NCI-H226 (cell line): ENCODE measurements at regions not wholly inside any gene's neighbourhood (a gene's known extent, or its start where the extent isn't known, plus 50 kb on each side); places are given as distances from the start of the nearest gene placed in this dataset.
"Not testable (repeated sequence)": the region's sequence is repeated elsewhere in the genome, so short reads cannot be mapped to it uniquely, and the experiment has no call there.

Source experiments
- DNase-seq: peaks from one replicate; pipeline ENCODE4 v3.0.0-alpha.2; 2015

DNA sequence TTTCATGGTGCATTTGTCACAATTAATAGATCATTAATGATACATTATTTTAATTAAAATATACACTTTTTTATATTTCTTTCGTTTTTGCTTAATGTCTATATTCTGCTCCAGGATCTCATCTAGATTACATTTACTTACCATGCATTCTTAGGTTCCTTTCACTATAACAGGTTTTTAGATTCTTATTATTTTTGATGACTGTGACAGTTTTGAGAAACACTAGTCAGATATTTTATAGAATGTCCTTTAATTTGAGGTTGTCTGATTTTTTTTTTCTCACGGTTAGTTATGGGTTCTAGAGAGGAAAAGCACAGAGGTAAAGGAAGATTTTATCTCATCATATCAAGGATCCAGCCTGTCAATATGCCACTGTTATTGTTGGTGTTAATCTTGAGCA is 595.8 kb upstream of the BCHE start:
- DNase-seq = no peak

DNA sequence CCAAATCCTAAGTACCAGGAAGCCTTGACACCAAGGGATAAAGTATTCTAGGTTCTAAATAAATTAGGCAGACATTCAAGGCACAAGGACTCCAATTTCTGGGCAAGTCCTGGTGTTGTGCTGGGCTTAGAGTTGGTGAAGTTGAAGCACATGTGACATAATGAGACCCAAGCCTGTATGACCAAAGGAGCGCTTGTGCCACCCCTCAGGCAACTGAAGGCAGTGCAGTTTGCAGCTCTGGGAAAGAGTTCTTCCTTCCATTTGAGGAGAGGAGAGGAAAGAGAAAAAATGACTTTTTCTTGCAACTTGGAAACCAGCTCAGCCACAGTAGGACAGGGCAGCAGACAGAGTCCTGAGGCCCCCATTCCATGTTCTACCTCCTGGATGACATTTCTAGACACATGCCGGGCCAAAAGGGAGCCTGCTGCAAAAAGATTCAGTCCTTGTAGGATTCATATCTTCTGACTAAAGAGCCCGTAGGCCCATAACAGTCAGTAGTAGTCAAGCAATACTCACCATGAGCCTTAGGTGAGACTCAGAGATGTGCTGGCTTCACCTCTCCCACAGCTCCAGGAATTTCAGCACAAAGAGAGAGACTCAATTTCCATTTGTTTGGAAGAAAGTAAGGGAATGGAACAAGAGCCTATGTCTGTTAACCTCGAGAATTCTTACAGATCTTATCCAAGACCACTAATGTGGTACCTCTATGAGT is 588.8 kb upstream of the BCHE start:
- DNase-seq = no peak

DNA sequence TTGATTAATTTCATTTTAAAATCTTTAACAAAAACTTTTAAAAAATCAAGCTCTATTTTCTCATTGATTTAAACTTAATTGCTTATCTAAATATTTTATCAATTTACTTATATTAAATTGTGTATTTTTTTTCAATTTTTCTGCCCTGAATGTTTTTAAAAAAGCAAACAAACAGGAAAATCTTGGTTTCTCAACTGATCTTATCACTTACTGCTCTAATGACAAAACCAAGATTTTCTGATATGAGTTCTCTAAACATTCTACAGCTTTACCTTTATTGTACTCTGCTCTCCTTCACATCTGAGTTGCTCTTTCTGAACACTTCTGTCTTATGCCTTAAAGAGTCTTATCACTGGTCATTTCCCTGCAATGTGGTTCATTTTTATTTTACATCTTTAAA is 587.8 kb upstream of the BCHE start:
- no peak for DNase-seq

DNA sequence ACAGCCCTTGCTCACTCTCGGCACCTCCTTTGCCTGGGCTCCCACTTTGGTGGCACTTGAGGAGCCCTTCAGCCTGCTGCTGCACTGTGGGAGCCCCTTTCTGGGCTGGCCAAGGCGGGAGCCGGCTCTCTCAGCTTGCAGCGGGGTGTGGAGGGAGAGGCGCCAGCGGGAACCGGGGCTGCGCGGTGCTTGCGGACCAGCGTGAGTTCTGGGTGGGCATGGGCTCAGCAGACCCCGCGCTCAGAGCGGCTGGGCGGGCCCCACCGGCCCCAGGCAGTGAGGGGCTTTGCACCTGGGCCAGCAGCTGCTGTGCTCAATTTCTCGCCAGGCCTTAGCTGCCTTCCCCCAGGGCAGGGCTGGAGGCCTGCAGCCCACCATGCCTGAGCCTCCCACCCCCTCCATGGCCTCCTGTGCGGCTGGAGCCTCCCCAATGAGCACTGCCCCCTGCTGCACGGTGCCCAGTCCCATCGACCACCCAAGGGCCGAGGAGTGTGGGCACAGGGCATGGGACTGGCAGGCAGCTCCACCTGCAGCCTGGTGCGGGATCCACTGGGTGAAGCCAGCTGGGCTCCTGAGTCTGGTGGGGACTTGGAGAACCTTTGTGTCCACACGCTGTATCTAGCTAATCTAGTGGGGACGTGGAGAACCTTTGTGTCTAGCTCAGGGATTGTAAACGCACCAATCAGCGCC is 586.7 kb upstream of the BCHE start:
- DNase-seq = not testable (repeated sequence)

DNA sequence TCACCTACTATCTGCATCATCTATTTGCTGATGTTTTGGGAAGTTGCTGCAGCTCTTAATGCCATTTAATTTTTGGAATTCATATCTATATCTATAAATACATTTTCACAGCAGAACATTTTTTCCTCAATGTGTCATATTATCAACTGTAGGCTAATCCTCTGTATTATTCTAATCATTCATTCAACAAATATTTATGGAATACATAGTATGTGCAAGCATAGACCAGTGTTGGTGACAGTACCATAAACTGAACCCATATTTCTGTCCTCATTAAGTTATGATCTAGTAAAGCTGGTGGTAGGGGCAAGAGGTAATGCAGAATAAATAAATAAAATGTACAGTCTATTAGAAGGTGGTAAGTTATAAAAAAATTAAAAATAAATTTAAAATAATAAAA is 585.3 kb upstream of the BCHE start:
- no peak for DNase-seq

DNA sequence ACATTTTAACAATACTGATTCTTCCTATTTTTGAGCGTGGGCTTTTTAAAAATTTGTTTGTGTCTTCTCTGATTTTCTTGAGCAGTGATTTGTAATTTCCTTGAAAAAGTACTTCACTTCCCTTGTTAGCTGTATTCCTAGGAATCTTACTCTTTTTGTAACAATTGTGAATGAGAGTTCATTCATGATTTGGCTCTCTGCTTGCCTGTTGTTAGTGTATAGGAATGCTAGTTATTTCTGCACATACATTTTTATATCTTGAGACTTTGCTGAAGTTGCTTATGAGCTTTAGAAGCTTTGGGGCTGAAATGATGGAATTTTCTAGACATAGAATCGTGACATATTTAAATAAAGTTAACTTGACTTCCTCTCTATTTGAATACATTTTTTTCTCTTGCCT is 582.8 kb upstream of the BCHE start:
- DNase-seq = no peak

DNA sequence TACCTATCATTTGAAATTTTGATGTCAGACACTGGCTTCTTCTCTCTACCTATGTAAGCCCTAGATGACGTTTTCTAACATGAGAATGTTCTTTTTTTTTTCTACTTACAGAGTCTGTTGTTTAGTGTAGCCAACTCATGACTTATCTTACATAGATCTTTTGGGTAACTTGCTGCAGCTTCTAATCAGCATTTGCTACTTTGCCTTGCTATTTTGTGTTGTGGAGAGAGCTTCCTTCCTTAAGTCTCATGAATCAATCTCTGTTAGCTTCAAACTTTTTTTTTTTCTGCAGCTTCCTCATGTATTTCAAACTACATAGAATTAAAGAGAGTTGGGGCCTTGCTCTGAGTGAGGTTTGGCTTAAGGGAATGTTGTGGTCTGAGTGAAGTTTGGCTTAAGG is 568.7 kb upstream of the BCHE start:
- DNase-seq = no peak

DNA sequence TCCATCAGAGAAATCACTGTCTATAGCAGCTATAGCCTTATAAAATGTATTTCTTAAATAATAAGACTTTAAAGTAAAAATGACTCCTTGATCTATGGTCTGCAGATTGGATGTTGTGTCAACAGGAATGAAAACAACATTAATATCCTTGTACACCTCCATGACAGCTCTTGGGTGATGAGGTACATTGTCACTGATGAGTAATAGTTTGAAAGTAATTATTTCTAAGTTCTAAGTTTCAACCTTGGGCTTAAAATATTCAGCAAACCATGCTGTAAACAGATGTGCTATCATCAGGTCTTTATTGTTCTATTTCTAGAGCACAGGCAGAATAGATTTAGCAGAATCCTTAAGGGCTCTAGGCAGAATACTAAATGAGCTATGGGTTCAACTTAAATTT is 568.2 kb upstream of the BCHE start:
- no peak for DNase-seq

DNA sequence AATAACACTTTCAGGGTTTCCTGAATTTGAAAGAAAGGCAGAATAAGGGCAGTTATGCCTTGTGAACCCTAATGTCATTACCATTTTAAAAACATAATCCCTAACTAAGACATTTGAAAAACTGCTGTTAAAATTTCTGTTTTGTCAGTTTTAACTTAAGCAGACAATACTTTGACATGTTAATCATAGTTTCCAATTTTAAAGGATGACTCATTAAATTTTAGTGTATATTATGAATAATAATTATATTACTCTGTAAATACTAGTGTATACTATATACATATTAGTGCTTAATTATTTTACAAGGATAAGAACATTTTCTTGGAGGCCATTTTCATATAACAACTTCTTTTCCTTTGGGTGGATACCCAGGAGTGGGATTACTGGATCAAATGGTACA is 553.1 kb upstream of the BCHE start:
- DNase-seq = no peak

DNA sequence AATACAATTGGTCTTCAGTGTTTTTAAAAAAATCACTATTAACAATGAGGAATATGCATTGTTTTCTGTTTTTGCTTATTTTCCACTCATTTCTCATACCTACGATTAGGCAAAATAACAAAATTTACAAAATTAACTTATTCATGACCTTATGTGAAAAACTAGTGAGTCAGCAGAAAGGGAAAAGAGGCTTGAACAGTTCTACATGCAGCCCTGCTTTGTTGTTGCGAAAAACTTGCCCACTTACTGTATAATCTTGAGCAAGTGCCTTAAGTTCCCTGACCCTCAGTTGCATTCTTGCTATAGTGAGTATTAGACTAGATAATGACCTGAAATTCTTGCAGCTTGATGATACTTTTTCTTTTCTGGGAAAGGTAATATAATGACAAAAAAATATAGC is 551.1 kb upstream of the BCHE start:
- DNase-seq = no peak

DNA sequence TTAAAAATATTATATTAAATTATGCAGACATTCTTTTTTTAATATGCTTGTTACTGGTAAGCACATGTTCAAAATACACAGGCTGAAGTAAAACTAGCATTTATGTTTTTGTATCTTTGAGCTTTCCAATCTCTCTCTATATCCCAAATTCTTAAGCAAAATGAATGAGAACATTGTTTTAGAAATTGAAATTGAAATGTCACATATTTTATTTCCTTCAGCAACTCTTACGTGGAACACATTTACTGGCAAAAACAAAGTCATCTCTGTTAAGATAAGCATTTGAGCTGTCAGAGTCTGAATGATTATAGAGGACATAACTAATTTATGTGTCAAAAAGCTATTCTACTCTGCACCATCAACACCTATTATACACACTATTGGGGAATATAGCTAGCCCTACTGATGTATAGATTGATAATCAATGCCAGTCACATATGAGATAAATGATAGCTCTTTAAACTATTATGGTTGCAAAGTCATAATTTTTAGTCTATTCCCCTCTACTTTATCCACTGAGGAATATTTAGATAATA is 535.4 kb upstream of the BCHE start:
- DNase-seq = no peak

DNA sequence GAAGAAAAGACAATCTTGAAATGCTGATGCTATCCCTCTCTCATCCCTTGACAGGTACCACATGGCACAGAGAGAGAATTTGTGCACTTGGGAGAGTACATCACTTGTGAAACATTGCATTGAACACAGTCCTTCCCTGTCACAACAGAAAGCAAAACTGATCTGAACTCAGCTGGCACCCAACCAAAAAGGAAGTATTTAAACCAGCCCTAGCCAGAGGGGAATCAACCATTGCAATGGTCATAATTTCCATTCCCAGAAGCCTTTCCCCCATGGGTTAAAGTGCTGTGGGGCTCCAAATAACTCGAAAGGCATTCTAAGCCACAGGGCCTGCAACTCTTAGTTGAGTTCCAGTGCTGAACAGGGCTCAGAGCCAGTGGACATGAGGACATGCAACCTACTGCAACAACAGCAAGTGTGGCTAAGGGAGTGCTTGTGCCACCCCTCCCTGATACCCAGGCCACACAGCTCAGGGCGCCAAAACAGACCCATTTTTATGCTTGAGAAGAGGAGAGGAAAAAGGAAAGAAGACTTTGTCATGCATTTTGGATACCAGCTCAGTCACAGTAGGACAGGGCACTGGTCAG is 530.8 kb upstream of the BCHE start:
- DNase-seq = no peak

DNA sequence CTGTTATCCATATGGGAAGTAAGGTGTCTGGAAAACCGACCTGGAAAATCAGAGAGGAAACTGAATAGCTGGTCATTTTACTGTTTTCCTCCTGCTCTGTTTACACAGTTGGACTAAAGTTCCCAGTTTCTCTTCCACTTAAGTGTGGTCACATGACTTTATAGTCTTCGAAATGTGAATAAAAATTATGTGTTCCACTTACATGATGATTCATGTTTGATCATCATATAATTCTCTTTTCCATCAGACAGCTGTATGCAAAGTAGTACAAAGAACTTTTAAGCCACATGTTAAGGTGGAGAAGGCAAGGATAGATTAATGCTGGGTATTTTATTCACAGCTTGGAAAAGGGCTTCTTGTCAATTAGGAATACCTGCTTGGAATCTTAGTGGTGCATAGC is 525.5 kb upstream of the BCHE start:
- no peak for DNase-seq

DNA sequence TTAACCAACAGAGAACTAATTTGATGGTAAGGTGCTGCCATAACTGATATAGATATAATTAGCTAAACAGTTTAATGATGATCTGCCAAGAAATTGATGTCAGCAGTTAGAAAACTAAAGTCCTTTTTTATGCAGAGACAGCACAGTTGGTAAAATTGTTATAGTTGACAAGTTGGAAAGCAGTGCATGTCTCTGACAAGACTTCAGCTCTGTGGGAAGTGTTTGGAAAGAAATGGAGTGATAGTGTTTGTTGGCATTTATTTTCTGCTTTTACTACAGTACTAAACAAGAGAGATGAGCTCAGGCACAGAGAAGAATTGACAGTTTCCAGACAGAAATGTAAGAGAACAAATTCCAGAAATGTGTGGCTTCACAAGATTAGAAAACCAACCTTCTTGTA is 523.5 kb upstream of the BCHE start:
- no peak for DNase-seq

DNA sequence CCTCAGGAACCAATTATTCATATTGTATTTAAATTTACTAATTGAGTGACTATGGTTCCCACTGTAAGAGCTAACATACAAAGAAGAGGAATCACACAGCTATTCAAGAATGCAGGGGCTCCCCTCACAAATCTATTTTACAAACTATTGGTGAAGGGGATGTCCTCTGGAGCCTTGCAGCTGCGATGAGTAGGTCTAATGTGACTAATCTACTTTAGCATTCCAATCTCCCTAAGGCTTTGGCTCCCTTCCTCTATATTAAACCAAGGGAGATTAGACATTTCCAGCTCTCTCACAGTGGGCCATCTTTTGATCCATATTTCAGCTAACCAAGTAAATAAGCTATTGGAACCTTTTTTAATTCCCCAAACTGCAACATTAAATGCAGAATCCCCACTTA is 514.2 kb upstream of the BCHE start:
- DNase-seq = peak; percentile 1

DNA sequence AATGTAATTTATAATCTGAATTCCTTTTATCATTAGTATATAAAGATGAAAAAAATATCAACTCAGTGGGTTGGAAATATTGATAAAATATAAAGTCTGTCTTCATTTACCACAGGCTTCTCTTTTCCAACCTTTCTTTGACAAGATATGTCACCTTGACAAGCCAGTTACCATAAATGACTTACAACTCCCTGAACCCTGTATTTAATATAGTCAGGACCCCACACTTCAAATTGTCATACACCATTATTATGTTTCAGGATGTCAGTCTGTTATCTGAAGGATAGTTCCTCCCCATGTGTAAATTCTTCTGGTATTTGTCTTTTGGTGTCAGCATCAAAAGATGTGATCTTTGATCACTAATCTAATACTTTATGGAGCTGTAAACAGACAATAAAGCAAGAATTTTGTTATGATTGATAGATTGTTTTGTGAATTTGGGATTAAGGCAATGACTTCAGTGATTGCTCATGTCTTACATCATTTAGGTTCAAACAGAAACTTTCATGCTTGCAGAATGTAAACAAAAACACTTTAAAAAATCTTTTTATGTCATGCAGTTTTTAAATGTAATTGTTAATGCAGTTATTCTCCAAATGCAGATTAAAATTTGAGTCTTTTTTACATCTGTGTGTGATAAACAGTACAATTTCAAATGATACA is 503.5 kb upstream of the BCHE start:
- DNase-seq = no peak

DNA sequence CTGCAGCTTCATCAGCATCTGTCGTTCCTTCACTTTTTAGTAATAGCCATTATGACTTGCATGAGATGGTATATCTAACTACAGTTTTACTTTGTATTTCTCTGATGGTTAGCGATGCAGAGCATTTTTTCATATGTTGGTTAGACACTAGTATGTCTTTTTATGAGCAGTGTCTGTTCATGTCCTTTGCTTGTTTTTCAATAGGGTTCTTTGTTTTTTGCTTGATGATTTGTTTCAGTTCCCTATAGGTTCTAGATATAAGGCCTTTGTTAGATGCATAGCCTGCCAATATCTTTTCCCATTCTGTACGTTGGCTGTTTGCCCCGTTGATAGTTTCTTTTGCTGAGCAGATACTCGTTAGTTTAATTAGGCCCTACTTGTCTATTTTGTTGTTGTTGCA is 487.2 kb upstream of the BCHE start:
- no peak for DNase-seq

DNA sequence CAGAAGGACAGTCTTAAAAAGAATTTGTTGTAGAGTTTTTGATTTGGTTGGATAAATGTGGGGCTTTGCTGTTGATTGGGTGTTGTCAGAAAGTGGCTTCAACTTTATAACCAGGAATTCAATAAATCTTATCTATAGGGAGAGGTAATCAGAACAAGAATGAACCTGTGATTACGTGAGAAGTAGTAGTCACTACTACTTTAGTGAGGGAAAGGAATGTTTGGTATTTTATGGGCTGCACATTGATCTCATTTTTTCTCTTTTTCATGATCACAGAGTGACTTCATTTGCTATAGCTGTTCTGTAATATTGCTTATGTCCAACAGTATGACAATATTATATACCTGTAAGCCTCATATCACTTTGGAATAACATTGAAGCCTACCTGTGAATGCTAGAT is 485.2 kb upstream of the BCHE start:
- no peak for DNase-seq

DNA sequence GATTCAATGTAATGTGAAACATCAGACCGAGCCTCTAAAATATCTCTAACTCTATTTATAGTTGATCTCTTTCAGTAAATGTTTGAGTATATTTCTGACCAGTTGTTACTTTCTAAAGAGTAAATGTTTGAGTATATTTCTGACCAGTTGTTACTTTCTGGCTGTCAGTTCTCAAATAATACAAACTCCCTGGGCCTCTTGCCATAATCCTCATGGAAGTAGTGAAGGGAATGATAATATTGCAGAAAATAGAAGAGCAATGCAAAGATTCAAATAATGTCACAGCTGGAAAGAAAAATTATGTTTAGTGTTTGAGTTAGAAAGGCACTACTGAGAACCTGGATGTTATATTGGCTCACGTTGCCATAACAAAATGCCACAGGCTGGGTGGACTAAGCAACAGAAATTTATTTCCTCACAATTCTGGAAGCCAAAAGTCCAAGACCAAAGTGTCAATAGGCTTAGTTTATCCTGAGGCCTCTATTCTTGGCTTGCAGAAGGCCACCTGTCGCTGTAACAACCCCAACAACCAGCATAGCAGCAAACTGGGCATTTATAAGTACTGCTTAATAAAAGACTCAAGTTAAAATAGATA is 470.6 kb upstream of the BCHE start:
- DNase-seq = no peak

DNA sequence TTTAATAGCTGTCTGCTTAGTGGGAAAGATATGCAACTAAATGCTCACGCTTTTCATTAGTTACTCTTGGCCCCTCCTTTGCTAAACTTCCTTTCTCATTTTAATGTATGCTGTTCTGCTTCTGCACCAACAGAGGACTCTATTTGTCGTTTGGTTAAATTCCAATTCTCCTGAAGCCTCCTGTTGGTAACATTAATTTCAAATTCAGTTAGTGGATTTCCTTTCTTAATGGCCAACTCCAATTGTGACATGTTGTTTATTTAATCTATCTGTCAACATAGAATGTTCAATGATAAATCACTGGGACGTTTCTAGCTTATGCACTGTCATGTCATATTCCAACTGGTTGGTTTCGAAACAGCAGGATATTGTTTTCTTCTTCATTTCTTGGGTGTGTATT is 467.4 kb upstream of the BCHE start:
- DNase-seq = no peak

DNA sequence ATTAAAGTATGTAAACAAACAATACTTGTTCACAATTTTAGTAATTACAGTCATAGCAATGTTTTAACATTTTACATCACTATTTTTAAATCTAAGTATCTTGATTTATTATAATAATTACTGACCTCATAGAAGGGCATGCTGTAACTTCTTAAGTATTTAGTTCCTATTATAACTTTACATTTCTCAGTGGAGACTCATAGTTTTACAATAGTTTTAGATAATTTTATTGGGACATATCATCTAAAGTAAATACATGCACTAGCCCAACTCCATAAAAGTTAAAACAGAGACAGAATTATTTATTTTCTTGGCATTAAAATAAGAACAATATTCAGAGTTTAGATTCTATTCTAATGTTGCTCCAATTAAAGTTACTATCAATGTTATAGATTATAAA is 466.5 kb upstream of the BCHE start:
- DNase-seq = no peak

DNA sequence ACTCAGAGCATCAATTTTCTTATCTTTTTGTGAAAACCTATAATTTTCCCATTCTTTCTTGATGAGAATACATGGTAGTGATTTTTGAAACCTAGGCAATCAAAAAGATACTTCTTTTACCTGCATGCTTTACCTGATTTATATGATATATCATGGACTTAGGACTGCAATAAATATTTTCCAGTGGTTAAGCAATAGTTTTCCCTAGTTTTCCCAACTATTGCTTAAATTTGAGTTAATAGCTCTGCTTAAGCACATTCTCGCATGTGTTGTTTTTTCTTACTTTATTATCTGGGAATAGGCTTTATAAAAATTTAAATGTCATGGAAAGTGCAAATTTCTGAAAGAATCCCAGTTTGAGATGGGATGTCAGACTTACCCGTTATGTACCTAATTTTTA is 465.1 kb upstream of the BCHE start:
- DNase-seq = no peak

DNA sequence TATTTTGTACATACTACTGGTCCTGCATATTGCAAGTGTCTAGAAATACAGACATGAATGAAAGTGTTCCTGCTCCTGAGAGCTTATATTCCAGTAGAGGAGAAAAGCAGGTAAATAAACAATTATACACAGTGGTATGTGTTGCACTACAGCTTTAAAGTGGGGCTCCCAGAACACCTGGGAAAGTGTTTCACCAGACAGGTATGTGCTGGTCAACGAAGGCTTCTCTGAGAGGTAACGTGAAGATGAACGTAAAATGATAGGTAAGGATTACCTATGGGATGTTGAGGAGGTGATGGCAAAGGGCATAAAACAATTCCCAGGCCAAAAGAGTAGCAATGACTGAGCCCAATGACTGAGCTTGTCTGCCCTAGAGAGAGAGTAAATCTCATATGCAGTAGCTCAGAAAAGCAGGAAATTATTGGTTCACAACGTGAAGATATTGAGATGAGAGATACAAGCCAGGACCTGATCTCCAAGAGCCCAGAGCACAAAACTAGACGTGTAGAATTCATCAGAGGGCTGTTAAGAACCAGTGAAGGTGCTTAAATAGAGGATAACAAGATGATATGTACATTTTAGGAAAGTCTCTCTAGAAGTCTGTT is 459.1 kb upstream of the BCHE start:
- no peak for DNase-seq
